OCI-LY3 (cell line): ENCODE measurements at regions not wholly inside any gene's neighbourhood (a gene's known extent, or its start where the extent isn't known, plus 50 kb on each side); places are given as distances from the start of the nearest gene placed in this dataset.

ENCODE experiments used
- H2AFZ ChIP-seq: fragments of 200-600, 300-600 bp; shearing (Covaris generic); 2 replicates; pipeline ENCODE4 v1.6.0; 2014; ENCODE audit warnings: antibody characterized with exemption, low read depth, low read length
- H3K27ac ChIP-seq: fragments of 200-600, 300-600 bp; sonication (generic); 2 replicates; pipeline ENCODE4 v1.5.1; 2014; ENCODE audit warnings: mild to moderate bottlenecking, low read length, moderate library complexity, mixed read lengths
- H3K27me3 ChIP-seq: fragments of 200-600, 300-600 bp; sonication (generic); 2 replicates; pipeline ENCODE4 v1.6.1; 2014; ENCODE audit warnings: low read depth, low read length, mixed read lengths
- H3K36me3 ChIP-seq: fragments of 200-600, 300-600 bp; sonication (generic); replicated peaks from 2 replicates; pipeline ENCODE3; 2014; ENCODE audit warnings: low read depth, low read length, mixed read lengths
- H3K4me1 ChIP-seq: fragments of 300-600, 200-600 bp; sonication (generic); 2 replicates; pipeline ENCODE4 v1.6.1; 2014; ENCODE audit warnings: low read length, mixed read lengths
- H3K4me2 ChIP-seq: fragments of 200-600, 300-600 bp; sonication (generic); 2 replicates; pipeline ENCODE4 v1.6.1; 2014; ENCODE audit warnings: low read length, mixed read lengths
- H3K4me3 ChIP-seq: fragments of 300-600, 200-600 bp; sonication (generic); 2 replicates; pipeline ENCODE4 v1.5.1; 2014; ENCODE audit warnings: antibody characterized with exemption, mild to moderate bottlenecking, low read length, moderate library complexity
- H3K79me2 ChIP-seq: fragments of 300-600, 200-600 bp; shearing (Covaris generic); 2 replicates; pipeline ENCODE4 v1.6.1; 2014; ENCODE audit warnings: mild to moderate bottlenecking, low read length, mixed read lengths
- H3K9ac ChIP-seq: fragments of 300-600, 200-600 bp; shearing (Covaris generic); 2 replicates; pipeline ENCODE4 v1.6.0; 2014; ENCODE audit warnings: mild to moderate bottlenecking, low read length, moderate library complexity
- H3K9me3 ChIP-seq: fragments of 200-600, 300-600 bp; shearing (Covaris generic); 2 replicates; pipeline ENCODE4 v1.6.1; 2014; ENCODE audit warnings: low read length, mixed read lengths; ENCODE audit not compliant: insufficient read depth
- H4K20me1 ChIP-seq: fragments of 200-600, 300-600 bp; sonication (generic); 2 replicates; pipeline ENCODE4 v1.6.1; 2016; ENCODE audit warnings: low read length, mixed read lengths; ENCODE audit not compliant: insufficient read depth
- EZH2phosphoT487 ChIP-seq: fragments of 200-600 bp; shearing (Covaris generic); IDR thresholded peaks from 2 replicates; pipeline ENCODE4 v1.6.1; 2018; ENCODE audit warnings: antibody characterized with exemption, mixed run types, low read depth
- TF ChIP-seq, protein P1 (sequence below): fragments of 200-600, 300-600 bp; sonication (generic); IDR thresholded peaks from 2 replicates; pipeline ENCODE4 v1.5.1; 2014; ENCODE audit warnings: antibody characterized with exemption, low read length, low read depth

DNA sequence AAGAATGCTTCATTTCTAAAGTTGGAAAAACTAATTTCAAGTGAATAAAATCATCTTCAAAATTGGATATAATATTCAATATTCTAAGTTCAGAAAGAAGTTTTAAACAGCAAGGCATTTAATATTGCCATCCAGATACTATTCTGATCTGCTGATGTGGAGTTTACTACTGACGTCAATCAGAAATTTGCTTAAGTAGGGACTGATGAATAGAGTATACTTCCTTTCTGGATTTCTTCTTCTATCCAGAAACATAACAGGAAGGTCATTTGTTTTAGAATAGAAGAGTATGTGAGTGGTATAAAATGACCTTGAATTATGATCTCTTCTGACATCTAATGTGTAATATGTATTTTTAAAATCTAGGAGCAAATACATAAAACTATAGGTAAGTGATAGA is 308.1 kb upstream of the ADGRL2 start:
- no peaks in the 10 kb centered on the region for H3K79me2 ChIP-seq
- H3K27ac ChIP-seq, result no peak overlapping the region
- H3K27me3 ChIP-seq, result no peaks in the 10 kb centered on the region
- no peaks in the 10 kb centered on the region for H3K9me3 ChIP-seq
- H3K4me3 ChIP-seq, result no peak overlapping the region
- H3K36me3 ChIP-seq, result no peaks in the 10 kb centered on the region
- no peaks in the 10 kb centered on the region for H3K4me1 ChIP-seq
- H4K20me1 ChIP-seq, result no peaks in the 10 kb centered on the region
- no peak overlapping the region for H3K9ac ChIP-seq
- H3K4me2 ChIP-seq, result no peak overlapping the region
- H2AFZ ChIP-seq, result no peak overlapping the region
- TF ChIP-seq, protein P1, sequence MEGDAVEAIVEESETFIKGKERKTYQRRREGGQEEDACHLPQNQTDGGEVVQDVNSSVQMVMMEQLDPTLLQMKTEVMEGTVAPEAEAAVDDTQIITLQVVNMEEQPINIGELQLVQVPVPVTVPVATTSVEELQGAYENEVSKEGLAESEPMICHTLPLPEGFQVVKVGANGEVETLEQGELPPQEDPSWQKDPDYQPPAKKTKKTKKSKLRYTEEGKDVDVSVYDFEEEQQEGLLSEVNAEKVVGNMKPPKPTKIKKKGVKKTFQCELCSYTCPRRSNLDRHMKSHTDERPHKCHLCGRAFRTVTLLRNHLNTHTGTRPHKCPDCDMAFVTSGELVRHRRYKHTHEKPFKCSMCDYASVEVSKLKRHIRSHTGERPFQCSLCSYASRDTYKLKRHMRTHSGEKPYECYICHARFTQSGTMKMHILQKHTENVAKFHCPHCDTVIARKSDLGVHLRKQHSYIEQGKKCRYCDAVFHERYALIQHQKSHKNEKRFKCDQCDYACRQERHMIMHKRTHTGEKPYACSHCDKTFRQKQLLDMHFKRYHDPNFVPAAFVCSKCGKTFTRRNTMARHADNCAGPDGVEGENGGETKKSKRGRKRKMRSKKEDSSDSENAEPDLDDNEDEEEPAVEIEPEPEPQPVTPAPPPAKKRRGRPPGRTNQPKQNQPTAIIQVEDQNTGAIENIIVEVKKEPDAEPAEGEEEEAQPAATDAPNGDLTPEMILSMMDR, result no peak
- no peak for TF ChIP-seq EZH2phosphoT487

DNA sequence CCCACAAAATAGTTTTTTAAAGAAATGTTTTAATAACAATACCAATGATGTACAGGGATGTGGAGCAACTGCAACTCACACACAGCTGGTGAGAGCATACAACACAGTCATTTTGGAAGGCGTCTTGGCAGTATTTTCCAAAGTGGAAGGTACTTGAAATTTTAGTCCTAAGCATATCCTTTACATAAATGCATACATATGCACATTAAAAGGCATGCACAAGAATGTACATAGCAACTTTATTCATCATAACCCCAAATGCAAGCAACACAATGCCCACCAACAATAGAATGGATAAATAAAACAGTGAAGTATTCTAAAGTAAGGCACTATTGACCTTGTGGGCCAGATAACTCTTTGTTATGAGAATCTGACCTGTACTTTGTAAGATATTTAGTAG is 310.1 kb upstream of the ADGRL2 start:
- TF ChIP-seq EZH2phosphoT487, result no peak
- TF ChIP-seq, protein P1, result no peak
- H3K9ac ChIP-seq, result no peak overlapping the region
- no peak overlapping the region for H3K4me2 ChIP-seq

GRCh38 chr1:81489372-81489934 is 311.3 kb upstream of the ADGRL2 start:
- no peaks in the 10 kb centered on the region for H3K79me2 ChIP-seq
- no peak overlapping the region for H3K4me3 ChIP-seq
- H2AFZ ChIP-seq, result no peak overlapping the region
- H3K9ac ChIP-seq, result no peak overlapping the region
- H3K4me1 ChIP-seq, result peaks cover 3% of the 10 kb centered on the region
- no peak overlapping the region for H3K4me2 ChIP-seq
- no peaks in the 10 kb centered on the region for H3K27me3 ChIP-seq
- H3K36me3 ChIP-seq, result no peaks in the 10 kb centered on the region
- no peaks in the 10 kb centered on the region for H3K9me3 ChIP-seq
- TF ChIP-seq, protein P1, result no peak
- no peak for TF ChIP-seq EZH2phosphoT487
- H4K20me1 ChIP-seq, result no peaks in the 10 kb centered on the region
- no peak overlapping the region for H3K27ac ChIP-seq

More for the DNA sequence above, 310.1 kb upstream of the ADGRL2 start:
- Histone ChIP-seq H3K79me2 (no peaks in the 10 kb centered on the region), H4K20me1 (no peaks in the 10 kb centered on the region), H3K9me3 (no peaks in the 10 kb centered on the region), H3K36me3 (no peaks in the 10 kb centered on the region), H3K4me1 (no peaks in the 10 kb centered on the region), H3K27ac (no peak overlapping the region), H3K27me3 (no peaks in the 10 kb centered on the region), H3K4me3 (no peak overlapping the region), H2AFZ (no peak overlapping the region)

DNA sequence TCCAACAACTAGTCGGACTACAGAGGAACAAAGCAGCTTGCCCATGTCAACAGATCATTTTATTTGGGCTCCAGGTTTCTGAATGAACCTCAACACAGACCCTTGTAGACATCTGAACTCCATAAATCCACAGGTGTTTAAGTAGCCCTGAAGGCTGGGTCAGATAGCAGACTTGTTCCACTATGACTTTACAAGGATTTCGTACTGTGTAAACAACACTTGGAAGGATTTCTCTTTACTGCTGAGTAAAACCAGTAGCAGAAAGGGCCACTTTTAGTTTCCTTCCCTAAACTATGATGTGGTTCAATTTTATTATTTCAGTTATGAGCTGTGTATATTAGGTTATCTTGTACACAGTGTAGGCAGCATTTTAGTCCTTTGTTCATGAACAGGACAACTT is 316.4 kb upstream of the ADGRL2 start:
- no peak overlapping the region for H2AFZ ChIP-seq
- no peaks in the 10 kb centered on the region for H3K27me3 ChIP-seq
- no peaks in the 10 kb centered on the region for H3K79me2 ChIP-seq
- peaks cover 6% of the 10 kb centered on the region for H3K4me1 ChIP-seq
- TF ChIP-seq EZH2phosphoT487, result no peak
- TF ChIP-seq, protein P1, result no peak
- no peaks in the 10 kb centered on the region for H3K36me3 ChIP-seq
- H3K9ac ChIP-seq, result no peak overlapping the region
- H3K27ac ChIP-seq, result no peak overlapping the region
- H3K9me3 ChIP-seq, result no peaks in the 10 kb centered on the region
- H3K4me3 ChIP-seq, result no peak overlapping the region
- H3K4me2 ChIP-seq, result no peak overlapping the region
- no peaks in the 10 kb centered on the region for H4K20me1 ChIP-seq
